Activated naive CD8-positive, alpha-beta T cell treated with anti-CD3 and anti-CD28 coated beads, Interleukin-2, amount 50 U/mL, for 24 hours (primary cell): ENCODE measurements at regions not wholly inside any gene's neighbourhood (a gene's known extent, or its start where the extent isn't known, plus 50 kb on each side); places are given as distances from the start of the nearest gene placed in this dataset.

Experiments
- ATAC-seq: fragments of 150-1000 bp; cut with Tn5 transposase; one replicate; pipeline ENCODE4 v1.10.0; 2021
- DNase-seq: peaks from one replicate; pipeline ENCODE4 v3.0.0; 2021
- H3K27ac Mint-ChIP-seq: one replicate; pipeline ENCODE4 v1.8.0; 2021; ENCODE audit warnings: mild to moderate bottlenecking, mixed read lengths
- H3K27me3 Mint-ChIP-seq: one replicate; pipeline ENCODE4 v1.8.0; 2021; ENCODE audit warnings: mixed read lengths
- H3K36me3 Mint-ChIP-seq: one replicate; pipeline ENCODE4 v1.8.0; 2021; ENCODE audit warnings: low read depth, mixed read lengths
- H3K4me1 Mint-ChIP-seq: one replicate; pipeline ENCODE4 v1.8.0; 2021; ENCODE audit warnings: mixed read lengths
- H3K4me3 Mint-ChIP-seq: one replicate; pipeline ENCODE4 v1.8.0; 2021; ENCODE audit warnings: mild to moderate bottlenecking, moderate library complexity, mixed read lengths
- H3K9me3 Mint-ChIP-seq: one replicate; pipeline ENCODE4 v1.8.0; 2021; ENCODE audit warnings: mixed read lengths

GRCh38 chr13:73698859-73699258 lies 435.3 kb downstream of the KLF12 start:
- Mint-ChIP-seq H3K4me1 (peaks cover 39% of the 10 kb centered on the region), H3K27me3 (no peaks in the 10 kb centered on the region), H3K9me3 (no peaks in the 10 kb centered on the region), H3K4me3 (no peak overlapping the region), H3K36me3 (peaks cover 28% of the 10 kb centered on the region), H3K27ac (no peak overlapping the region)
- no peak for ATAC-seq
- DNase-seq: no peak

- DNase-seq: no peak
- no peak for ATAC-seq
- Mint-ChIP-seq H3K4me3 (no peak overlapping the region), H3K9me3 (no peaks in the 10 kb centered on the region), H3K4me1 (peaks cover 23% of the 10 kb centered on the region), H3K36me3 (peaks cover 32% of the 10 kb centered on the region), H3K27me3 (no peaks in the 10 kb centered on the region), H3K27ac (no peak overlapping the region)
These were observed 437.0 kb downstream of the KLF12 start for GRCh38 chr13:73697166-73697565.

GRCh38 chr13:73696713-73697112 lies 437.5 kb downstream of the KLF12 start:
- no peak for ATAC-seq
- peaks cover 18% of the 10 kb centered on the region for H3K4me1 Mint-ChIP-seq
- no peaks in the 10 kb centered on the region for H3K27me3 Mint-ChIP-seq
- no peaks in the 10 kb centered on the region for H3K9me3 Mint-ChIP-seq
- H3K4me3 Mint-ChIP-seq: no peak overlapping the region
- H3K27ac Mint-ChIP-seq: no peak overlapping the region
- peaks cover 35% of the 10 kb centered on the region for H3K36me3 Mint-ChIP-seq
- DNase-seq: no peak

- H3K36me3 Mint-ChIP-seq: peaks cover 35% of the 10 kb centered on the region
- H3K9me3 Mint-ChIP-seq: no peaks in the 10 kb centered on the region
- no peaks in the 10 kb centered on the region for H3K27me3 Mint-ChIP-seq
- no peak overlapping the region for H3K4me3 Mint-ChIP-seq
- no peak overlapping the region for H3K27ac Mint-ChIP-seq
- DNase-seq: no peak
- H3K4me1 Mint-ChIP-seq: peaks cover 16% of the 10 kb centered on the region
- no peak for ATAC-seq
These were observed 437.9 kb downstream of the KLF12 start for GRCh38 chr13:73696271-73696670.

GRCh38 chr13:73695325-73695724 lies 438.9 kb downstream of the KLF12 start:
- Mint-ChIP-seq H3K27me3 (no peaks in the 10 kb centered on the region), H3K36me3 (peaks cover 37% of the 10 kb centered on the region), H3K4me1 (peaks cover 16% of the 10 kb centered on the region), H3K4me3 (no peak overlapping the region), H3K27ac (no peak overlapping the region), H3K9me3 (no peaks in the 10 kb centered on the region)
- ATAC-seq (no peak), DNase-seq (no peak)

GRCh38 chr13:73693215-73693614 lies 441.0 kb downstream of the KLF12 start:
- H3K36me3 Mint-ChIP-seq: peaks cover 37% of the 10 kb centered on the region

GRCh38 chr13:73691891-73692290 lies 442.3 kb downstream of the KLF12 start:
- Mint-ChIP-seq H3K27ac (no peak overlapping the region), H3K9me3 (no peaks in the 10 kb centered on the region), H3K27me3 (no peaks in the 10 kb centered on the region), H3K4me1 (no peaks in the 10 kb centered on the region), H3K36me3 (peaks cover 30% of the 10 kb centered on the region), H3K4me3 (no peak overlapping the region)
- ATAC-seq: no peak
- DNase-seq: no peak

More at GRCh38 chr13:73693215-73693614, 441.0 kb downstream of the KLF12 start:
- DNase-seq: no peak
- H3K4me3 Mint-ChIP-seq: no peak overlapping the region
- no peak overlapping the region for H3K27ac Mint-ChIP-seq
- ATAC-seq: no peak
- no peaks in the 10 kb centered on the region for H3K9me3 Mint-ChIP-seq
- no peaks in the 10 kb centered on the region for H3K27me3 Mint-ChIP-seq
- H3K4me1 Mint-ChIP-seq: peaks cover 8% of the 10 kb centered on the region

- no peak overlapping the region for H3K4me3 Mint-ChIP-seq
- H3K9me3 Mint-ChIP-seq: no peaks in the 10 kb centered on the region
- H3K4me1 Mint-ChIP-seq: no peaks in the 10 kb centered on the region
- no peak overlapping the region for H3K27ac Mint-ChIP-seq
- peaks cover 11% of the 10 kb centered on the region for H3K36me3 Mint-ChIP-seq
- DNase-seq: no peak
- H3K27me3 Mint-ChIP-seq: no peaks in the 10 kb centered on the region
- ATAC-seq: no peak
These were observed 446.3 kb downstream of the KLF12 start for GRCh38 chr13:73687929-73688328.

- DNase-seq (no peak), ATAC-seq (no peak)
- Mint-ChIP-seq H3K4me3 (no peak overlapping the region), H3K27me3 (no peaks in the 10 kb centered on the region), H3K36me3 (peaks cover 15% of the 10 kb centered on the region), H3K4me1 (no peaks in the 10 kb centered on the region), H3K27ac (no peak overlapping the region), H3K9me3 (no peaks in the 10 kb centered on the region)
These were observed 447.1 kb downstream of the KLF12 start for GRCh38 chr13:73687087-73687486.

GRCh38 chr13:73684750-73685149 lies 449.5 kb downstream of the KLF12 start:
- no peak for ATAC-seq
- Mint-ChIP-seq H3K36me3 (peaks cover 10% of the 10 kb centered on the region), H3K4me3 (no peak overlapping the region), H3K9me3 (no peaks in the 10 kb centered on the region), H3K4me1 (no peaks in the 10 kb centered on the region), H3K27ac (no peak overlapping the region), H3K27me3 (no peaks in the 10 kb centered on the region)
- DNase-seq: no peak

- Mint-ChIP-seq H3K4me3 (no peak overlapping the region), H3K9me3 (no peaks in the 10 kb centered on the region), H3K4me1 (no peaks in the 10 kb centered on the region), H3K27me3 (no peaks in the 10 kb centered on the region), H3K27ac (no peak overlapping the region), H3K36me3 (peaks cover 8% of the 10 kb centered on the region)
- DNase-seq: no peak
- ATAC-seq: no peak
These were observed 449.9 kb downstream of the KLF12 start for GRCh38 chr13:73684286-73684685.

- DNase-seq (no peak), ATAC-seq (no peak)
- H3K36me3 Mint-ChIP-seq: peaks cover 8% of the 10 kb centered on the region
- no peak overlapping the region for H3K27ac Mint-ChIP-seq
- H3K27me3 Mint-ChIP-seq: no peaks in the 10 kb centered on the region
- H3K9me3 Mint-ChIP-seq: no peaks in the 10 kb centered on the region
- no peak overlapping the region for H3K4me3 Mint-ChIP-seq
- H3K4me1 Mint-ChIP-seq: no peaks in the 10 kb centered on the region
These were observed 450.5 kb downstream of the KLF12 start for GRCh38 chr13:73683746-73684145.

GRCh38 chr13:73681779-73682178 lies 452.4 kb downstream of the KLF12 start:
- DNase-seq: no peak
- no peaks in the 10 kb centered on the region for H3K27me3 Mint-ChIP-seq
- H3K36me3 Mint-ChIP-seq: peaks cover 8% of the 10 kb centered on the region
- no peak for ATAC-seq
- H3K9me3 Mint-ChIP-seq: no peaks in the 10 kb centered on the region
- no peak overlapping the region for H3K4me3 Mint-ChIP-seq
- no peaks in the 10 kb centered on the region for H3K4me1 Mint-ChIP-seq
- H3K27ac Mint-ChIP-seq: no peak overlapping the region

GRCh38 chr13:73681015-73681414 lies 453.2 kb downstream of the KLF12 start:
- Mint-ChIP-seq H3K36me3 (peaks cover 8% of the 10 kb centered on the region), H3K27ac (no peak overlapping the region), H3K9me3 (no peaks in the 10 kb centered on the region), H3K4me1 (no peaks in the 10 kb centered on the region), H3K27me3 (no peaks in the 10 kb centered on the region), H3K4me3 (no peak overlapping the region)
- DNase-seq: no peak
- no peak for ATAC-seq

- DNase-seq (no peak), ATAC-seq (no peak)
- H3K36me3 Mint-ChIP-seq: peaks cover 3% of the 10 kb centered on the region
- no peak overlapping the region for H3K27ac Mint-ChIP-seq
- H3K27me3 Mint-ChIP-seq: no peaks in the 10 kb centered on the region
- no peaks in the 10 kb centered on the region for H3K4me1 Mint-ChIP-seq
- no peaks in the 10 kb centered on the region for H3K9me3 Mint-ChIP-seq
- H3K4me3 Mint-ChIP-seq: no peak overlapping the region
These were observed 457.1 kb downstream of the KLF12 start for GRCh38 chr13:73677048-73677601.

GRCh38 chr13:73676550-73677047 lies 457.6 kb downstream of the KLF12 start:
- no peaks in the 10 kb centered on the region for H3K9me3 Mint-ChIP-seq
- no peaks in the 10 kb centered on the region for H3K27me3 Mint-ChIP-seq
- H3K36me3 Mint-ChIP-seq: peaks cover 2% of the 10 kb centered on the region
- no peak for DNase-seq
- H3K4me1 Mint-ChIP-seq: no peaks in the 10 kb centered on the region
- no peak overlapping the region for H3K4me3 Mint-ChIP-seq
- no peak overlapping the region for H3K27ac Mint-ChIP-seq
- no peak for ATAC-seq
